ENCODE measurements at regions not wholly inside any gene's neighbourhood (a gene's known extent, or its start where the extent isn't known, plus 50 kb on each side); places are given as distances from the start of the nearest gene placed in this dataset.

- DNase-seq = no peak
Measured at GRCh38 chr6:92810913-92811312, 608.4 kb downstream of the EPHA7 start.

GRCh38 chr6:92806254-92806653 lies 613.1 kb downstream of the EPHA7 start:
- DNase-seq = no peak

GRCh38 chr6:92791403-92791802 lies 628.0 kb downstream of the EPHA7 start:
- DNase-seq = no peak

GRCh38 chr6:92790381-92790780 lies 629.0 kb downstream of the EPHA7 start:
- no peak for DNase-seq

- DNase-seq = no peak
Measured at GRCh38 chr6:92784235-92784634, 635.1 kb downstream of the EPHA7 start.

- DNase-seq = no peak
Measured at GRCh38 chr6:92779746-92780145, 639.6 kb downstream of the EPHA7 start.

- no peak for DNase-seq
Measured at GRCh38 chr6:92777146-92777740, 642.1 kb downstream of the EPHA7 start.

- no peak for DNase-seq
Measured at GRCh38 chr6:92770540-92770939, 648.8 kb downstream of the EPHA7 start.

- DNase-seq = no peak
Measured at GRCh38 chr6:92767101-92767500, 652.3 kb downstream of the EPHA7 start.

- no peak for DNase-seq
Measured at GRCh38 chr6:92763680-92764079, 655.7 kb downstream of the EPHA7 start.

GRCh38 chr6:92763274-92763584 lies 656.1 kb downstream of the EPHA7 start:
- no peak for DNase-seq

- no peak for DNase-seq
Measured at GRCh38 chr6:92762443-92763273, 656.7 kb downstream of the EPHA7 start.

- DNase-seq = no peak
Measured at GRCh38 chr6:92759178-92759577, 660.2 kb downstream of the EPHA7 start.

- no peak for DNase-seq
Measured at GRCh38 chr6:92757925-92758324, 661.4 kb downstream of the EPHA7 start.

GRCh38 chr6:92756912-92757311 lies 662.4 kb downstream of the EPHA7 start:
- no peak for DNase-seq

GRCh38 chr6:92753956-92754355 lies 665.4 kb downstream of the EPHA7 start:
- DNase-seq = no peak

GRCh38 chr6:92752114-92752513 lies 667.2 kb downstream of the EPHA7 start:
- DNase-seq = no peak

GRCh38 chr6:92748131-92748530 lies 671.2 kb downstream of the EPHA7 start:
- DNase-seq = no peak

GRCh38 chr6:92737983-92738382 lies 681.4 kb downstream of the EPHA7 start:
- no peak for DNase-seq

- no peak for DNase-seq
Measured at GRCh38 chr6:92723390-92723931, 695.9 kb downstream of the EPHA7 start.

GRCh38 chr6:92719773-92720172 lies 699.6 kb downstream of the EPHA7 start:
- DNase-seq = no peak

GRCh38 chr6:92716638-92717037 lies 702.7 kb downstream of the EPHA7 start:
- DNase-seq = no peak

- DNase-seq = no peak
Measured at GRCh38 chr6:92715991-92716390, 703.4 kb downstream of the EPHA7 start.

GRCh38 chr6:92714346-92714745 lies 705.0 kb downstream of the EPHA7 start:
- DNase-seq = no peak

- DNase-seq = no peak
Measured at GRCh38 chr6:92710048-92710447, 709.3 kb downstream of the EPHA7 start.
